HL-60 (cell line): ENCODE measurements at regions not wholly inside any gene's neighbourhood (a gene's known extent, or its start where the extent isn't known, plus 50 kb on each side); places are given as distances from the start of the nearest gene placed in this dataset.
"Not testable (repeated sequence)": the region's sequence is repeated elsewhere in the genome, so short reads cannot be mapped to it uniquely, and the experiment has no call there.

ENCODE experiments used
- POLR2AphosphoS5 ChIP-seq: IDR thresholded peaks from 2 replicates; pipeline ENCODE4 v1.6.1; 2012; ENCODE audit warnings: low read depth
- TF ChIP-seq, protein P1 (sequence below): IDR thresholded peaks from one replicate; pipeline ENCODE4 v1.5.1; 2011; ENCODE audit warnings: low read length, control low read depth, inconsistent platforms; ENCODE audit not compliant: insufficient read depth
- TF ChIP-seq, protein P2 (sequence below): IDR thresholded peaks from 2 replicates; pipeline ENCODE4 v1.6.1; 2012; ENCODE audit warnings: low read depth; ENCODE audit not compliant: insufficient replicate concordance

DNA sequence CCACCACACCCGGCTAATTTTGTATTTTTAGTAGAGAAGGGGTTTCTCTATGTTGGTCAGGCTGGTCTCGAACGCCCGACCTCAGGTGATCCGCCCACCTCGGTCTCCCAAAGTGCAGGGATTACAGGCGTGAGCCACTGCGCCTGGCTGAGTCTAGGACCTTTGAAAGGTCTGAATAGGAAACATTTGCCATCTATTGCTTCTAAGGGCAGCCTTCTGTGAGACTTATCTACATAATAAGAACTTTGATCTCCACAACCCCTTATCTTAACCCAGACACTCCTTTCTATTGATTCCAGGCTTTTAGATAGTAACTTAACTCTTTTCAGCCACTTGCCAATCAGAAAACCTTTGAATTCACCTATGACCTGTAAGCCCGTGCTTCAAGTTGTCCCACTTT lies 112.0 kb upstream of the NPY start:
- TF ChIP-seq, protein P1, sequence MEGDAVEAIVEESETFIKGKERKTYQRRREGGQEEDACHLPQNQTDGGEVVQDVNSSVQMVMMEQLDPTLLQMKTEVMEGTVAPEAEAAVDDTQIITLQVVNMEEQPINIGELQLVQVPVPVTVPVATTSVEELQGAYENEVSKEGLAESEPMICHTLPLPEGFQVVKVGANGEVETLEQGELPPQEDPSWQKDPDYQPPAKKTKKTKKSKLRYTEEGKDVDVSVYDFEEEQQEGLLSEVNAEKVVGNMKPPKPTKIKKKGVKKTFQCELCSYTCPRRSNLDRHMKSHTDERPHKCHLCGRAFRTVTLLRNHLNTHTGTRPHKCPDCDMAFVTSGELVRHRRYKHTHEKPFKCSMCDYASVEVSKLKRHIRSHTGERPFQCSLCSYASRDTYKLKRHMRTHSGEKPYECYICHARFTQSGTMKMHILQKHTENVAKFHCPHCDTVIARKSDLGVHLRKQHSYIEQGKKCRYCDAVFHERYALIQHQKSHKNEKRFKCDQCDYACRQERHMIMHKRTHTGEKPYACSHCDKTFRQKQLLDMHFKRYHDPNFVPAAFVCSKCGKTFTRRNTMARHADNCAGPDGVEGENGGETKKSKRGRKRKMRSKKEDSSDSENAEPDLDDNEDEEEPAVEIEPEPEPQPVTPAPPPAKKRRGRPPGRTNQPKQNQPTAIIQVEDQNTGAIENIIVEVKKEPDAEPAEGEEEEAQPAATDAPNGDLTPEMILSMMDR: not testable (repeated sequence)
- TF ChIP-seq, protein P2, sequence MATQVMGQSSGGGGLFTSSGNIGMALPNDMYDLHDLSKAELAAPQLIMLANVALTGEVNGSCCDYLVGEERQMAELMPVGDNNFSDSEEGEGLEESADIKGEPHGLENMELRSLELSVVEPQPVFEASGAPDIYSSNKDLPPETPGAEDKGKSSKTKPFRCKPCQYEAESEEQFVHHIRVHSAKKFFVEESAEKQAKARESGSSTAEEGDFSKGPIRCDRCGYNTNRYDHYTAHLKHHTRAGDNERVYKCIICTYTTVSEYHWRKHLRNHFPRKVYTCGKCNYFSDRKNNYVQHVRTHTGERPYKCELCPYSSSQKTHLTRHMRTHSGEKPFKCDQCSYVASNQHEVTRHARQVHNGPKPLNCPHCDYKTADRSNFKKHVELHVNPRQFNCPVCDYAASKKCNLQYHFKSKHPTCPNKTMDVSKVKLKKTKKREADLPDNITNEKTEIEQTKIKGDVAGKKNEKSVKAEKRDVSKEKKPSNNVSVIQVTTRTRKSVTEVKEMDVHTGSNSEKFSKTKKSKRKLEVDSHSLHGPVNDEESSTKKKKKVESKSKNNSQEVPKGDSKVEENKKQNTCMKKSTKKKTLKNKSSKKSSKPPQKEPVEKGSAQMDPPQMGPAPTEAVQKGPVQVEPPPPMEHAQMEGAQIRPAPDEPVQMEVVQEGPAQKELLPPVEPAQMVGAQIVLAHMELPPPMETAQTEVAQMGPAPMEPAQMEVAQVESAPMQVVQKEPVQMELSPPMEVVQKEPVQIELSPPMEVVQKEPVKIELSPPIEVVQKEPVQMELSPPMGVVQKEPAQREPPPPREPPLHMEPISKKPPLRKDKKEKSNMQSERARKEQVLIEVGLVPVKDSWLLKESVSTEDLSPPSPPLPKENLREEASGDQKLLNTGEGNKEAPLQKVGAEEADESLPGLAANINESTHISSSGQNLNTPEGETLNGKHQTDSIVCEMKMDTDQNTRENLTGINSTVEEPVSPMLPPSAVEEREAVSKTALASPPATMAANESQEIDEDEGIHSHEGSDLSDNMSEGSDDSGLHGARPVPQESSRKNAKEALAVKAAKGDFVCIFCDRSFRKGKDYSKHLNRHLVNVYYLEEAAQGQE: not testable (repeated sequence)
- not testable (repeated sequence) for TF ChIP-seq POLR2AphosphoS5
